ENCODE measurements at regions not wholly inside any gene's neighbourhood (a gene's known extent, or its start where the extent isn't known, plus 50 kb on each side); places are given as distances from the start of the nearest gene placed in this dataset.

DNA sequence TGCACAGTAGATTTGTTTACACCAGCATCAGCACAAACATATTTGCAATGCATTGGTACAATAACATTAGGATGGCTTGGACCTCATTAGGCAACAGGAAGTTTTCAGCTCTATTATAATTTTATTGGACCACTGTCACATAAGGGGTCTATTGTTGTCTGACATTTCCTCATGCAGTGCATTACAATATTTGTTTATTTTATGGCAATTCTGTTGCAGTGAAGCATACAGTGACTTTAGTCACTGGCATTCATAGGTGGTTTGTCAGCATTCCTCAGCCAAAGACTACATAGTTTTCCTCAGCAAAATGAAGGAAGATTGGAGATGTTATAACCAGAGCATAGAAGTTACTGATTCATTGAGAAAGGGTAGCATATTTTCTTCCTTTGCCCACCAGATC, 1732.9 kb downstream of the PCDH9 start:
- no peak for TF ChIP-seq CTCF (IDR thresholded peaks at IDR 0.05; ENCODE audit: poor library complexity)
- TF ChIP-seq EZH2phosphoT487 (IDR thresholded peaks at IDR 0.05; ENCODE audit: low read depth, severe bottlenecking, unreplicated experiment), result no peak
- no peak for TF ChIP-seq EZH2 (IDR thresholded peaks at IDR 0.05; ENCODE audit: borderline replicate concordance)

All from hepatocyte (in vitro differentiated cells).